ENCODE measurements at regions not wholly inside any gene's neighbourhood (a gene's known extent, or its start where the extent isn't known, plus 50 kb on each side); places are given as distances from the start of the nearest gene placed in this dataset.
"Not testable (repeated sequence)": the region's sequence is repeated elsewhere in the genome, so short reads cannot be mapped to it uniquely, and the experiment has no call there.

- DNase-seq (ENCODE audit: low read depth): no peak
Observed at GRCh38 chr2:145394181-145394580, 874.3 kb upstream of the ZEB2 start.

- DNase-seq (ENCODE audit: low read depth): no peak
Observed at GRCh38 chr2:145386973-145387372, 867.1 kb upstream of the ZEB2 start.

GRCh38 chr2:145383961-145384360 is 864.0 kb upstream of the ZEB2 start:
- no peak for DNase-seq (ENCODE audit: low read depth)

GRCh38 chr2:145380436-145381017 is 860.6 kb upstream of the ZEB2 start:
- DNase-seq (ENCODE audit: low read depth): no peak

GRCh38 chr2:145379934-145380333 is 860.0 kb upstream of the ZEB2 start:
- no peak for DNase-seq (ENCODE audit: low read depth)

GRCh38 chr2:145374165-145374564 is 854.2 kb upstream of the ZEB2 start:
- no peak for DNase-seq (ENCODE audit: low read depth)

GRCh38 chr2:145367334-145367733 is 847.4 kb upstream of the ZEB2 start:
- DNase-seq (ENCODE audit: low read depth): not testable (repeated sequence)

GRCh38 chr2:145366341-145366740 is 846.4 kb upstream of the ZEB2 start:
- DNase-seq (ENCODE audit: low read depth): no peak

- no peak for DNase-seq (ENCODE audit: low read depth)
Observed at GRCh38 chr2:145360129-145360790, 840.3 kb upstream of the ZEB2 start.

- no peak for DNase-seq (ENCODE audit: low read depth)
Observed at GRCh38 chr2:145359561-145359960, 839.6 kb upstream of the ZEB2 start.

- DNase-seq (ENCODE audit: low read depth): no peak
Observed at GRCh38 chr2:145356056-145356455, 836.1 kb upstream of the ZEB2 start.

GRCh38 chr2:145352484-145352883 is 832.6 kb upstream of the ZEB2 start:
- no peak for DNase-seq (ENCODE audit: low read depth)

GRCh38 chr2:145351864-145352425 is 832.0 kb upstream of the ZEB2 start:
- no peak for DNase-seq (ENCODE audit: low read depth)

GRCh38 chr2:145350011-145350410 is 830.1 kb upstream of the ZEB2 start:
- no peak for DNase-seq (ENCODE audit: low read depth)

- DNase-seq (ENCODE audit: low read depth): no peak
Observed at GRCh38 chr2:145344076-145344724, 824.3 kb upstream of the ZEB2 start.

- DNase-seq (ENCODE audit: low read depth): no peak
Observed at GRCh38 chr2:145343287-145343686, 823.4 kb upstream of the ZEB2 start.

- no peak for DNase-seq (ENCODE audit: low read depth)
Observed at GRCh38 chr2:145341536-145341935, 821.6 kb upstream of the ZEB2 start.

GRCh38 chr2:145339646-145340045 is 819.7 kb upstream of the ZEB2 start:
- DNase-seq (ENCODE audit: low read depth): no peak

- no peak for DNase-seq (ENCODE audit: low read depth)
Observed at GRCh38 chr2:145332210-145332898, 812.4 kb upstream of the ZEB2 start.

- no peak for DNase-seq (ENCODE audit: low read depth)
Observed at GRCh38 chr2:145329971-145330370, 810.1 kb upstream of the ZEB2 start.

- DNase-seq (ENCODE audit: low read depth): no peak
Observed at GRCh38 chr2:145325485-145325884, 805.6 kb upstream of the ZEB2 start.

GRCh38 chr2:145324748-145325147 is 804.8 kb upstream of the ZEB2 start:
- DNase-seq (ENCODE audit: low read depth): no peak

- DNase-seq (ENCODE audit: low read depth): no peak
Observed at GRCh38 chr2:145323512-145323911, 803.6 kb upstream of the ZEB2 start.
